OCI-LY1 (cell line): ENCODE measurements at regions not wholly inside any gene's neighbourhood (a gene's known extent, or its start where the extent isn't known, plus 50 kb on each side); places are given as distances from the start of the nearest gene placed in this dataset.

Source experiments
- CTCF ChIP-seq: fragments of 200-600 bp; sonication (generic), shearing (Covaris generic); IDR thresholded peaks from 2 replicates; pipeline ENCODE4 v1.5.1; 2017; ENCODE audit warnings: mild to moderate bottlenecking, antibody characterized with exemption, low read length, moderate library complexity, mixed read lengths
- EZH2 ChIP-seq: fragments of 200-600 bp; sonication (generic), shearing (Covaris generic); IDR thresholded peaks from 2 replicates; pipeline ENCODE4 v1.8.0; 2017; ENCODE audit warnings: borderline replicate concordance, mixed run types, mild to moderate bottlenecking, antibody characterized with exemption, low read length, moderate library complexity, mixed read lengths

DNA sequence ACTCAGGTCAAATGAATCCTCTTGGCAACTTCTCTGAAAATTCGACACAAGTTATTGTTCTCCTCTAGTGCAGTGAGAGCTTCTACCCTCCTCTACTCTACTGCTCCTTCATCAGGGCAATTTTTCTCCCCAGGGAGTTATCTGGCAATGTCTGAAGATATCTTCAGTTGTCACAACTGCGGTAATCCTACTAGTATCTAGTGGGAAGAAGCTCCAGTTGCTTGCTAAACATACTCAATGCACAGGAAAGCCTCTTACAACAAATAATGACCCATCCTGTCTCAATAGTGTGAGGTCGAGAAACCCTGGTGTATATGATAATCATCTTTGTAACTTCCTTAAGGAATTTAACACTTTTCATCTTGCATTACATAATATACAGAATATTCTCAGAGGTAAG lies 1147.6 kb downstream of the IGSF11 start:
- TF ChIP-seq CTCF (no peak), EZH2 (no peak)
